ENCODE measurements at regions not wholly inside any gene's neighbourhood (a gene's known extent, or its start where the extent isn't known, plus 50 kb on each side); places are given as distances from the start of the nearest gene placed in this dataset.

DNA sequence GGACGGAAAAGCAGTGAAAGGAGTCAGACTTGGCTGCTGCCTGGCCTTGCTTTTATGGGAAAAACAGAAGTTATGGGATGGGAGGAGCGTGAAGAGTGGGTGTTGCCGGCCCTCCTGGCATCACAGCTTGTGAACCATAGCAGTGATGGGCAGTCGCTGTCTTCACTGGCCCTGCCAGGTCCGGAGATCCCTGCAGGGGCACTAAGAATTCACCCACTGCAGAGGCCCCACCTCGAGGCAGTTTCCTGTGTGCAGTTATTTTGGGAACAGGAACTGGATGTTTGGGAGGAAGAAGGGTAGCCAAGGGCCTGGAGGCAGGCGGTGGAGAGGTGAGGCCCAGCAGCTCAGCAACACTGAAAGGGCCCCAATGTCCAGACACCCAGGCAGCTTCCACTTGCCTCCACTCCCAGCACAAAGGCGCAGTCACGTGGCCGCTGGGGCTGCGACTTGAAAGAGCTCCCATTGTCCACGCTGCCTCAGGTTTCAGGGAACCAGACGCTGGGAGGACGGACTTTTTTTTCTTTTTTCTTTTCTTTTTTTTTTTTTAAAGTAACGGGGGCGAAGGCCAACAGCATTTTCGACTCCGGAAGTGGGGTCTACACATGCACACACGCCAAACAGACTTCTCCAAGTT lies 255.6 kb downstream of the ZNF621 start:
- Mint-ChIP-seq H3K36me3 (ENCODE audit: insufficient read depth) (no peaks in the 10 kb centered on the region), H3K4me3 (ENCODE audit: low read depth) (no peak overlapping the region), H3K4me1 (ENCODE audit: low read depth) (peaks cover 4% of the 10 kb centered on the region), H3K27me3 (peaks cover 15% of the 10 kb centered on the region), H3K27ac (peak overlapping the region; percentile 78), H3K9me3 (ENCODE audit: low read depth) (no peaks in the 10 kb centered on the region)
- DNase-seq (ENCODE audit: low spot score, unreplicated experiment) = no peak
- TF ChIP-seq, protein P1, sequence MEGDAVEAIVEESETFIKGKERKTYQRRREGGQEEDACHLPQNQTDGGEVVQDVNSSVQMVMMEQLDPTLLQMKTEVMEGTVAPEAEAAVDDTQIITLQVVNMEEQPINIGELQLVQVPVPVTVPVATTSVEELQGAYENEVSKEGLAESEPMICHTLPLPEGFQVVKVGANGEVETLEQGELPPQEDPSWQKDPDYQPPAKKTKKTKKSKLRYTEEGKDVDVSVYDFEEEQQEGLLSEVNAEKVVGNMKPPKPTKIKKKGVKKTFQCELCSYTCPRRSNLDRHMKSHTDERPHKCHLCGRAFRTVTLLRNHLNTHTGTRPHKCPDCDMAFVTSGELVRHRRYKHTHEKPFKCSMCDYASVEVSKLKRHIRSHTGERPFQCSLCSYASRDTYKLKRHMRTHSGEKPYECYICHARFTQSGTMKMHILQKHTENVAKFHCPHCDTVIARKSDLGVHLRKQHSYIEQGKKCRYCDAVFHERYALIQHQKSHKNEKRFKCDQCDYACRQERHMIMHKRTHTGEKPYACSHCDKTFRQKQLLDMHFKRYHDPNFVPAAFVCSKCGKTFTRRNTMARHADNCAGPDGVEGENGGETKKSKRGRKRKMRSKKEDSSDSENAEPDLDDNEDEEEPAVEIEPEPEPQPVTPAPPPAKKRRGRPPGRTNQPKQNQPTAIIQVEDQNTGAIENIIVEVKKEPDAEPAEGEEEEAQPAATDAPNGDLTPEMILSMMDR (IDR thresholded peaks at IDR 0.05; ENCODE audit: unreplicated experiment) = no peak

DNA sequence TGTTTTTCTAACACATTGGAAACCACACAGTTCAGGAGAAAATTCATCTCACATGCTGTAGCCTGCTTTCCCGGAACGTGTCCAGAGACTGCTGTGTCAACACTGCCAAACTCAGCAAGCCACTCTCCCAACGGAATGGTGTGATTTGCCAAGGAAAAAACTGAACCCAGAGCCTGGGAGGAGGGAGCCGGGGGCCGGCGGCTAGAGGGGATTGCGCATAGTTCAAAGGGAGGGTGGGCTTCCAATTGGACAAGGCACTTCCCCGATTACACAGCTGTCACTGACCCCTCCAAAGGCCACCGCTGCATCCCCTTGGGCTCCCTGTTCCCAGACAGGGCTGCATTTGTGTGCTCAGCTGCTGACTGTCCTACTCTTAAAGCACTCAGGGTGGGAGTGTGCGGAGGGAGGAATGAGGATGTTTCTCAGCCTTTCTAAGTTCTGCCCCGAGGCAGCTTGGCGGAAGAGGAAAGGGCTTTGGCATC lies 256.2 kb downstream of the ZNF621 start:
- no peaks in the 10 kb centered on the region for H3K36me3 Mint-ChIP-seq (ENCODE audit: insufficient read depth)
- no peak overlapping the region for H3K27ac Mint-ChIP-seq
- peaks cover 4% of the 10 kb centered on the region for H3K4me1 Mint-ChIP-seq (ENCODE audit: low read depth)
- no peak overlapping the region for H3K4me3 Mint-ChIP-seq (ENCODE audit: low read depth)
- H3K9me3 Mint-ChIP-seq (ENCODE audit: low read depth) = no peaks in the 10 kb centered on the region
- DNase-seq (ENCODE audit: low spot score, unreplicated experiment) = no peak
- TF ChIP-seq, protein P1 (IDR thresholded peaks at IDR 0.05; ENCODE audit: unreplicated experiment) = no peak
- H3K27me3 Mint-ChIP-seq = peaks cover 15% of the 10 kb centered on the region

DNA sequence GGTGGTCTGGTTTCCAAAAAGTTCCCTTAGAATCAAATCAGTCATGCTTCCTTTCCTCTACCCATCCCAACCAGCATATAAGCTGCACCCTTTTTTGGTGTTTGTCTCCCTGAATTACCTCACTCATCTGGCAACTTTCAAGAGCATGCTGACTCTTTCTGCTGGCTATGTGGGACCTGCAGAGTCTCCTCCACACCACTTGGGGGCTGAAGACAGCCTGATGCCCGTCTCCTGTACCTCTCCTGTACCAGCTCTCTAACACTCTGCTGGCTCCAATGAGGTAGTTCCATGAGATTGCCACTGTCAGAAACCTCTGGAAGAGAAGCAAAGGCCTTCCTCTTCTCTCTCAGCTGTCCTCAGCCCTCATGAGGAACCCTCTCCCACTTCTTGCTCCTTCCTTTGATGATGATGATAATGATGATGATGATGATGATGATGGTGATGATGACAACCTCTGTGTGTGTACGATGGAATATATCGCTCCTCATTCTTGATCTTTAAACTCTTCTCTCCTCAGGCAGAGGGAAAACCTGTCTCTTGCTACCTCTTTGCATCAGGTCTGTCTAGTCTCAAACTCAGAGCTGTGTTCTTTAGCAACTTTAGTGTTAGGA lies 257.5 kb downstream of the ZNF621 start:
- H3K4me3 Mint-ChIP-seq (ENCODE audit: low read depth) = no peak overlapping the region
- no peaks in the 10 kb centered on the region for H3K36me3 Mint-ChIP-seq (ENCODE audit: insufficient read depth)
- peaks cover 4% of the 10 kb centered on the region for H3K9me3 Mint-ChIP-seq (ENCODE audit: low read depth)
- DNase-seq (ENCODE audit: low spot score, unreplicated experiment) = no peak
- H3K27me3 Mint-ChIP-seq = peaks cover 15% of the 10 kb centered on the region
- no peak overlapping the region for H3K27ac Mint-ChIP-seq
- TF ChIP-seq, protein P1 (IDR thresholded peaks at IDR 0.05; ENCODE audit: unreplicated experiment) = peak; percentile 25
- peaks cover 4% of the 10 kb centered on the region for H3K4me1 Mint-ChIP-seq (ENCODE audit: low read depth)

DNA sequence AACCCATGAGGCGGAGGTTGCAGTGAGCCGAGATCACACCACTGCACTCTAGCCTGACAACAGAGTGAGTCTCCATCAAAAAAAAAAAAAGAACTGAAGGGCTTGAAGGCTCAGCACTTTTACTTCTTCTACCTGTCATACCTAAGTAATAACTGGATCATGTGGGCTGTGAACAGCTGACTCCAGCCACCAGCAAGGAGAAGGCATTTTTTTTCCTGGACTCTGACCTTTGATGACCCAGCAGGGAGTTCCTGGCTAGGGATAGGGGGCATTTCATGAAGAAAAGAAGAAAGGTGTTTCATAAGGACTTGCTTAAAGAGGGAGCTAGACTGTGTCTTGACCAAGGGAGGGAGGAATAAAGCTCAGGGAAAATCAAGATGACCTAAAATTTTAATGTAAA lies 266.0 kb downstream of the ZNF621 start:
- Mint-ChIP-seq H3K27me3 (no peaks in the 10 kb centered on the region), H3K9me3 (ENCODE audit: low read depth) (peaks cover 4% of the 10 kb centered on the region), H3K36me3 (ENCODE audit: insufficient read depth) (no peaks in the 10 kb centered on the region), H3K4me3 (ENCODE audit: low read depth) (no peak overlapping the region), H3K4me1 (ENCODE audit: low read depth) (no peaks in the 10 kb centered on the region), H3K27ac (no peak overlapping the region)
- DNase-seq (ENCODE audit: low spot score, unreplicated experiment) = no peak
- TF ChIP-seq, protein P1 (IDR thresholded peaks at IDR 0.05; ENCODE audit: unreplicated experiment) = no peak

DNA sequence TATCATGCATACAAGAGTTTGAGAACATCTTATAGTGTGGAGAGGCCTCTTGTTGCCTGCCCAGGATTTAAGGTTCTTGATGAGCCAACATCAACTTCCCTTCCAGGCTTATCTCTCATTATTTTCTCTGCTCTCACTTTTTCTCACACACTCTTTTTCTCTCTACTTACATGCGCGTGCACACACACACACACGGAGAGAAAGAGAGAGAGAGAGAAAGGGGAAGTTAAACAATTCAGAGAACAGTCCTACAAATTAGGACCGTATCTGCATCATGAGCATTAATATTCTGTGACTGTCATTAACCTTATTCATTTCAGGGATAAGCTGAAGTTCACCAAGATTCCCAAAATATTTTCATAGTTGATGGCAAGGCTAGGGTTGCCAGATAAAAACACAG lies 269.0 kb downstream of the ZNF621 start:
- Mint-ChIP-seq H3K36me3 (ENCODE audit: insufficient read depth) (no peaks in the 10 kb centered on the region), H3K27ac (no peak overlapping the region), H3K4me1 (ENCODE audit: low read depth) (peaks cover under 1% of the 10 kb centered on the region), H3K4me3 (ENCODE audit: low read depth) (no peak overlapping the region), H3K9me3 (ENCODE audit: low read depth) (no peaks in the 10 kb centered on the region), H3K27me3 (no peaks in the 10 kb centered on the region)
- no peak for DNase-seq (ENCODE audit: low spot score, unreplicated experiment)
- TF ChIP-seq, protein P1 (IDR thresholded peaks at IDR 0.05; ENCODE audit: unreplicated experiment) = no peak

All from progenitor cell of endocrine pancreas (in vitro differentiated cells).